SK-N-SH treated with all-trans-retinoic acid at 6 μM for 48 hours (cell line): ENCODE measurements at regions not wholly inside any gene's neighbourhood (a gene's known extent, or its start where the extent isn't known, plus 50 kb on each side); places are given as distances from the start of the nearest gene placed in this dataset.
A peak's percentile ranks its signal among the peaks of the same experiment; 100 is the strongest.

ENCODE experiments used
- ATAC-seq: fragments of 200-7000 bp; cut with Tn5 transposase; 3 replicates; pipeline ENCODE4 v1.9.1; 2020; ENCODE audit warnings: mild to moderate bottlenecking, moderate library complexity
- ARNTL ChIP-seq: fragments of 450-650 bp; formaldehyde crosslinking; IDR thresholded peaks from 2 replicates; pipeline ENCODE4 v1.5.0; 2020; ENCODE audit warnings: low read depth, mild to moderate bottlenecking, moderate library complexity, borderline replicate concordance
- CSDC2 ChIP-seq: fragments of 250-450 bp; sonication (Bioruptor Pico); IDR thresholded peaks from 2 replicates; pipeline ENCODE4 v1.5.0; 2020; ENCODE audit warnings: mild to moderate bottlenecking, moderate library complexity
- ESRRG ChIP-seq: fragments of 250-450 bp; sonication (Bioruptor Pico); IDR thresholded peaks from 2 replicates; pipeline ENCODE4 v1.6.1; 2021; ENCODE audit warnings: mild to moderate bottlenecking
- GLIS3 ChIP-seq: fragments of 250-450 bp; sonication (Bioruptor Pico); IDR thresholded peaks from 2 replicates; pipeline ENCODE4 v1.5.0; 2020; ENCODE audit warnings: mild to moderate bottlenecking, moderate library complexity
- ISL1 ChIP-seq: fragments of 250-450 bp; sonication (Bioruptor Pico); IDR thresholded peaks from 2 replicates; pipeline ENCODE4 v2.1.2; 2022; ENCODE audit warnings: mild to moderate bottlenecking, moderate library complexity
- OSR1 ChIP-seq: fragments of 250-450 bp; sonication (Bioruptor Pico); IDR thresholded peaks from 2 replicates; pipeline ENCODE4 v1.8.0; 2022; ENCODE audit warnings: moderate library complexity, mild to moderate bottlenecking, inconsistent platforms
- PPARA ChIP-seq: fragments of 250-450 bp; sonication (Bioruptor Pico); IDR thresholded peaks from 2 replicates; pipeline ENCODE4 v1.5.0; 2020; ENCODE audit warnings: mild to moderate bottlenecking, borderline replicate concordance
- RARB ChIP-seq: fragments of 250-450 bp; sonication (Bioruptor Pico); IDR thresholded peaks from 2 replicates; pipeline ENCODE4 v1.8.0; 2021; ENCODE audit warnings: mild to moderate bottlenecking, moderate library complexity
- TCF4 ChIP-seq: fragments of 250-450 bp; sonication (Bioruptor Pico); IDR thresholded peaks from 2 replicates; pipeline ENCODE4 v1.8.0; 2021; ENCODE audit warnings: mild to moderate bottlenecking, moderate library complexity, borderline replicate concordance
- ZNF565 ChIP-seq: fragments of 450-650 bp; formaldehyde crosslinking; conservative IDR thresholded peaks from 2 replicates; pipeline ENCODE4 v1.5.0; 2020; ENCODE audit warnings: low read depth, mild to moderate bottlenecking, moderate library complexity
- ZNF70 ChIP-seq: fragments of 450-650 bp; formaldehyde crosslinking; IDR thresholded peaks from 2 replicates; pipeline ENCODE4 v1.5.0; 2020; ENCODE audit warnings: mild to moderate bottlenecking, moderate library complexity
- ZNF8 ChIP-seq: fragments of 450-650 bp; formaldehyde crosslinking; IDR thresholded peaks from 2 replicates; pipeline ENCODE4 v1.5.0; 2020; ENCODE audit warnings: mild to moderate bottlenecking, moderate library complexity
- TF ChIP-seq, protein P1 (sequence below): fragments of 250-450 bp; sonication (Bioruptor Pico); IDR thresholded peaks from 2 replicates; pipeline ENCODE4 v1.5.1; 2021; ENCODE audit warnings: mild to moderate bottlenecking, moderate library complexity
- TF ChIP-seq, protein P2 (sequence below): fragments of 250-450 bp; sonication (Bioruptor Pico); IDR thresholded peaks from 2 replicates; pipeline ENCODE4 v1.5.0; 2020; ENCODE audit warnings: mild to moderate bottlenecking, moderate library complexity
- TF ChIP-seq, protein P3 (sequence below): fragments of 250-450 bp; sonication (Bioruptor Pico); IDR thresholded peaks from 2 replicates; pipeline ENCODE4 v1.5.1; 2020; ENCODE audit warnings: low read depth, mild to moderate bottlenecking, moderate library complexity
- TF ChIP-seq, protein P4 (sequence below): fragments of 250-450 bp; sonication (Bioruptor Pico); IDR thresholded peaks from 2 replicates; pipeline ENCODE4 v1.8.0; 2020; ENCODE audit warnings: mild to moderate bottlenecking, moderate library complexity, borderline replicate concordance

DNA sequence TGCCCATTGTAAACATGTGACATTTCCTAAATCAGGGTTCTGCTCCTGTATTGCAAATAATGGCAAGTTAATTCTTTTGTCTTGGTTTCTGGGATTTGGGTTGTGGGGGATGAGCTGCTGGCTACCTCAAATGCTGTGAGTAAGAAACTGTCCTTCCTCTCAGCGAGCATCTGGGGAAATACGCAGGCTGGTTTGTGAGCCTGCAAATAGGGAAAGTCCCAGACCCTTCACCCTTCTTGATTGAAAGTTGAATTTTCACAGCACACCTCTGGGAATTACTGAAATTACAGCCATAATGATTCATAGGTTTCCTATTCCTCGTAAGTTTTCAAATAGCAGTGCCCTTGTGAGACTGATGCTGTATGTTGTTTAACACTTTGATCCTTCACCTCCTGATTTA is 138.1 kb downstream of the TBXT start:
- no peak for ATAC-seq
- TF ChIP-seq ZNF8 = no peak
- no peak for TF ChIP-seq CSDC2 (CRISPR knock-in tag)
- TF ChIP-seq, protein P1, sequence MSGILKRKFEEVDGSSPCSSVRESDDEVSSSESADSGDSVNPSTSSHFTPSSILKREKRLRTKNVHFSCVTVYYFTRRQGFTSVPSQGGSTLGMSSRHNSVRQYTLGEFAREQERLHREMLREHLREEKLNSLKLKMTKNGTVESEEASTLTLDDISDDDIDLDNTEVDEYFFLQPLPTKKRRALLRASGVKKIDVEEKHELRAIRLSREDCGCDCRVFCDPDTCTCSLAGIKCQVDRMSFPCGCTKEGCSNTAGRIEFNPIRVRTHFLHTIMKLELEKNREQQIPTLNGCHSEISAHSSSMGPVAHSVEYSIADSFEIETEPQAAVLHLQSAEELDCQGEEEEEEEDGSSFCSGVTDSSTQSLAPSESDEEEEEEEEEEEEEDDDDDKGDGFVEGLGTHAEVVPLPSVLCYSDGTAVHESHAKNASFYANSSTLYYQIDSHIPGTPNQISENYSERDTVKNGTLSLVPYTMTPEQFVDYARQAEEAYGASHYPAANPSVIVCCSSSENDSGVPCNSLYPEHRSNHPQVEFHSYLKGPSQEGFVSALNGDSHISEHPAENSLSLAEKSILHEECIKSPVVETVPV (CRISPR knock-in tag) = no peak
- no peak for TF ChIP-seq OSR1 (CRISPR knock-in tag)
- no peak for TF ChIP-seq ZNF565 (CRISPR knock-in tag)
- no peak for TF ChIP-seq RARB (CRISPR knock-in tag)
- TF ChIP-seq ZNF70 = no peak
- TF ChIP-seq, protein P2, sequence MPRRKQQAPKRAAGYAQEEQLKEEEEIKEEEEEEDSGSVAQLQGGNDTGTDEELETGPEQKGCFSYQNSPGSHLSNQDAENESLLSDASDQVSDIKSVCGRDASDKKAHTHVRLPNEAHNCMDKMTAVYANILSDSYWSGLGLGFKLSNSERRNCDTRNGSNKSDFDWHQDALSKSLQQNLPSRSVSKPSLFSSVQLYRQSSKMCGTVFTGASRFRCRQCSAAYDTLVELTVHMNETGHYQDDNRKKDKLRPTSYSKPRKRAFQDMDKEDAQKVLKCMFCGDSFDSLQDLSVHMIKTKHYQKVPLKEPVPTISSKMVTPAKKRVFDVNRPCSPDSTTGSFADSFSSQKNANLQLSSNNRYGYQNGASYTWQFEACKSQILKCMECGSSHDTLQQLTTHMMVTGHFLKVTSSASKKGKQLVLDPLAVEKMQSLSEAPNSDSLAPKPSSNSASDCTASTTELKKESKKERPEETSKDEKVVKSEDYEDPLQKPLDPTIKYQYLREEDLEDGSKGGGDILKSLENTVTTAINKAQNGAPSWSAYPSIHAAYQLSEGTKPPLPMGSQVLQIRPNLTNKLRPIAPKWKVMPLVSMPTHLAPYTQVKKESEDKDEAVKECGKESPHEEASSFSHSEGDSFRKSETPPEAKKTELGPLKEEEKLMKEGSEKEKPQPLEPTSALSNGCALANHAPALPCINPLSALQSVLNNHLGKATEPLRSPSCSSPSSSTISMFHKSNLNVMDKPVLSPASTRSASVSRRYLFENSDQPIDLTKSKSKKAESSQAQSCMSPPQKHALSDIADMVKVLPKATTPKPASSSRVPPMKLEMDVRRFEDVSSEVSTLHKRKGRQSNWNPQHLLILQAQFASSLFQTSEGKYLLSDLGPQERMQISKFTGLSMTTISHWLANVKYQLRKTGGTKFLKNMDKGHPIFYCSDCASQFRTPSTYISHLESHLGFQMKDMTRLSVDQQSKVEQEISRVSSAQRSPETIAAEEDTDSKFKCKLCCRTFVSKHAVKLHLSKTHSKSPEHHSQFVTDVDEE (CRISPR knock-in tag) = no peak
- TF ChIP-seq GLIS3 (CRISPR knock-in tag) = no peak
- no peak for TF ChIP-seq ARNTL (CRISPR knock-in tag)
- TF ChIP-seq ESRRG (CRISPR knock-in tag) = no peak

DNA sequence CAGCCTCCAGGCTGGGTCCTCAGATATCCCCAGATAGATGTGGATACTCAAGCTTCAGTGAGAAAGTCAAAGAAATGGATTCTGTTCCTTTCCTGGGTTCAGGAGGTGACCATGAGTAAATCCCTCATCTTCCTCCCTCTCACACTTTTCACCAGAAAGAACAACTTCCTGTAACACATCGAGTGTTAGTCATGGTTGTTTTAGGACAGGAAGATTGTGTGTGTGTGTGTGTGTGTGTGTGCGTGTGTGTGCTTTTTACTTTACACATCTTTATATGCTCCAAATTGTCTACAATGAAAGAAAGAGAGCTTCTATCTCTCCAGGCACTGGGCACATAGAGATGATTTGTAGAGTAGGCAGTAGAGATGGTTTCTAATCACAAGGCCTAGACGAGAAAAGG is 139.9 kb downstream of the TBXT start:
- ATAC-seq = no peak
- TF ChIP-seq, protein P3, sequence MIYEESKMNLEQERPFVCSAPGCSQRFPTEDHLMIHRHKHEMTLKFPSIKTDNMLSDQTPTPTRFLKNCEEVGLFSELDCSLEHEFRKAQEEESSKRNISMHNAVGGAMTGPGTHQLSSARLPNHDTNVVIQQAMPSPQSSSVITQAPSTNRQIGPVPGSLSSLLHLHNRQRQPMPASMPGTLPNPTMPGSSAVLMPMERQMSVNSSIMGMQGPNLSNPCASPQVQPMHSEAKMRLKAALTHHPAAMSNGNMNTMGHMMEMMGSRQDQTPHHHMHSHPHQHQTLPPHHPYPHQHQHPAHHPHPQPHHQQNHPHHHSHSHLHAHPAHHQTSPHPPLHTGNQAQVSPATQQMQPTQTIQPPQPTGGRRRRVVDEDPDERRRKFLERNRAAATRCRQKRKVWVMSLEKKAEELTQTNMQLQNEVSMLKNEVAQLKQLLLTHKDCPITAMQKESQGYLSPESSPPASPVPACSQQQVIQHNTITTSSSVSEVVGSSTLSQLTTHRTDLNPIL (CRISPR knock-in tag) = no peak
- no peak for TF ChIP-seq RARB (CRISPR knock-in tag)
- TF ChIP-seq ZNF8 = no peak
- TF ChIP-seq TCF4 (CRISPR knock-in tag) = no peak
- TF ChIP-seq PPARA (CRISPR knock-in tag) = no peak
- no peak for TF ChIP-seq ZNF565 (CRISPR knock-in tag)
- TF ChIP-seq, protein P4, sequence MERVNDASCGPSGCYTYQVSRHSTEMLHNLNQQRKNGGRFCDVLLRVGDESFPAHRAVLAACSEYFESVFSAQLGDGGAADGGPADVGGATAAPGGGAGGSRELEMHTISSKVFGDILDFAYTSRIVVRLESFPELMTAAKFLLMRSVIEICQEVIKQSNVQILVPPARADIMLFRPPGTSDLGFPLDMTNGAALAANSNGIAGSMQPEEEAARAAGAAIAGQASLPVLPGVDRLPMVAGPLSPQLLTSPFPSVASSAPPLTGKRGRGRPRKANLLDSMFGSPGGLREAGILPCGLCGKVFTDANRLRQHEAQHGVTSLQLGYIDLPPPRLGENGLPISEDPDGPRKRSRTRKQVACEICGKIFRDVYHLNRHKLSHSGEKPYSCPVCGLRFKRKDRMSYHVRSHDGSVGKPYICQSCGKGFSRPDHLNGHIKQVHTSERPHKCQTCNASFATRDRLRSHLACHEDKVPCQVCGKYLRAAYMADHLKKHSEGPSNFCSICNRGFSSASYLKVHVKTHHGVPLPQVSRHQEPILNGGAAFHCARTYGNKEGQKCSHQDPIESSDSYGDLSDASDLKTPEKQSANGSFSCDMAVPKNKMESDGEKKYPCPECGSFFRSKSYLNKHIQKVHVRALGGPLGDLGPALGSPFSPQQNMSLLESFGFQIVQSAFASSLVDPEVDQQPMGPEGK (CRISPR knock-in tag) = no peak

DNA sequence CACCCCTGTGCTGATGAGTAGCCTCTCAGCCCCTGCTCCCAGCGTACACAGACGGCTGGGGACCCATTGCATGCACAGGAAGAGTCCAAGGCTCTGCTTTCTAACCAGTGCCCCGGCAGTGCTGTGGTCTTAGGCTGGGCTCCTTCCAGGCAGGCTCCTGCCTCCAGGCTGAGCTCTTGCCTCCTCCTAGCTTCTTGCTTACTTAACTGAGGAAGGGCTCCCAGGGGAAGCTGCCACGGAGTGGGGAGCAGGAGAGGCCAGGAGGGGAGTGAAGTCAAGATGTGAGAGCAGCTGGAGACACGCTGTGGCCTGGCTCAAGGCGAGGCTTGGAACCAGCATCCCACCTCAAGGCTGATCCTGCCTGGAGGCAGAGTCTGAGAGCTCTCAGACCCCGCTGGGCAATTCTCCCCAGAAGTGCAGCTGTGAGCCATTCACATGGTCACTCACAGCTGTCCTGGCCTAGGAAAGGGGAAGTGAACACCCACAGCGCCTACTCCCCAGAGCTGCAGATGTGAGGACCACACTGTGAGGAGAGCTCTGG is 141.0 kb downstream of the TBXT start:
- no peak for TF ChIP-seq ZNF70
- no peak for TF ChIP-seq GLIS3 (CRISPR knock-in tag)
- TF ChIP-seq, protein P1 (CRISPR knock-in tag) = no peak
- no peak for ATAC-seq

DNA sequence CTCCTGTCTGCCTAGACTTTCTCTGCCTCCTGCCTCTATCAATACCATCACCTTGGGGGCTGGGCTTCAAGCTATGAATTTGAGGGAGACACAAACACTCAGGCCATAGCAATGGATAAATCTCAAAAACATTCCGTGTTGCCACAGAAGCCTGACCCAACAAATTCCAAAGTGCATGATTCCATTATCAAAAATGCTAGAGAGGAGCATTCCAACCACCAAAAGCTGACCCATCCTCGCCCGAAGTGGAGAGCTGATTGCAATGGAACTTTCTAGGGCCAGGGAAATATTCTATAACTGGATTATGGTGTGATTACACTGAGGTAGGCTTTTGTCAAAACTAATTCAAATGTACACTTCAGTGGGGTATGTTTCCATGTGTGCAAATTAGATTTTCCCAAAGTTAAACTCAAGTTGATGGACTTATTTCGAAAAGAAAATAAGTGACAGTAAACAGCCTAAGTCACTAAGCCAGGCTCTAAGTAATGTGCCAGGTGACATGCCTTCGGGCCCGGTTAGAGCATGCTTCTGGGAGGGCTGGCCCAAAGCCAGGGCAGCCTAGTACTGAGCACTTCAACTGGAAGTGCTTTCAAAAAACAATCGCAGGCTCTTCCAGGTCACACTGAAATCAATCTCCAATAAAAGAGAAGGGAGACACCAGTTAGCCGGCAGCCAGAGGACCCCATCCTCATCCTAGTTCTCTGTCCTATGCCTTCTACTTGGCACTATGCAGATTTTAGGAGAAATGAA is 142.3 kb downstream of the TBXT start:
- no peak for ATAC-seq
- TF ChIP-seq OSR1 (CRISPR knock-in tag) (no peak), ISL1 (peak; percentile 56)
- TF ChIP-seq, protein P3 (CRISPR knock-in tag) = no peak
